ENCODE measurements at regions not wholly inside any gene's neighbourhood (a gene's known extent, or its start where the extent isn't known, plus 50 kb on each side); places are given as distances from the start of the nearest gene placed in this dataset.

- Mint-ChIP-seq H3K9me3 (peaks cover 24% of the 10 kb centered on the region), H3K27ac (no peak overlapping the region), H3K27me3 (ENCODE audit: low read depth) (no peaks in the 10 kb centered on the region), H3K36me3 (peaks cover 24% of the 10 kb centered on the region), H3K4me1 (no peaks in the 10 kb centered on the region), H3K4me3 (no peak overlapping the region)
- DNase-seq (ENCODE audit: low spot score): no peak
- ChIA-PET CTCF (no interaction called here), POLR2A (no interaction called here)
- TF ChIP-seq SOX15 (CRISPR knock-in tag; IDR thresholded peaks at IDR 0.05) (no peak), ZNF232 (CRISPR knock-in tag; IDR thresholded peaks at IDR 0.05) (no peak), JUN (CRISPR knock-in tag; IDR thresholded peaks at IDR 0.05) (no peak), NFYB (CRISPR knock-in tag; conservative IDR thresholded peaks at IDR 0.05; ENCODE audit: low read depth) (no peak), ZNF219 (CRISPR knock-in tag; IDR thresholded peaks at IDR 0.05; ENCODE audit: borderline replicate concordance) (no peak), TEAD1 (CRISPR knock-in tag; IDR thresholded peaks at IDR 0.05) (no peak), HMGA2 (CRISPR knock-in tag; IDR thresholded peaks at IDR 0.05) (no peak), GABPB1 (CRISPR knock-in tag; IDR thresholded peaks at IDR 0.05) (no peak), ZNF671 (CRISPR knock-in tag; IDR thresholded peaks at IDR 0.05) (no peak), ZSCAN18 (CRISPR knock-in tag; IDR thresholded peaks at IDR 0.05) (no peak), ZBTB43 (CRISPR knock-in tag; IDR thresholded peaks at IDR 0.05) (no peak), ZNF138 (CRISPR knock-in tag; conservative IDR thresholded peaks at IDR 0.05) (no peak), AR (CRISPR knock-in tag; IDR thresholded peaks at IDR 0.05) (no peak), ZNF423 (CRISPR knock-in tag; IDR thresholded peaks at IDR 0.05) (no peak), CDX4 (CRISPR knock-in tag; IDR thresholded peaks at IDR 0.05; ENCODE audit: borderline replicate concordance) (no peak), MXD4 (CRISPR knock-in tag; IDR thresholded peaks at IDR 0.05; ENCODE audit: borderline replicate concordance) (no peak), GRHL2 (CRISPR knock-in tag; IDR thresholded peaks at IDR 0.05; ENCODE audit: insufficient replicate concordance, severe bottlenecking) (no peak), OVOL2 (CRISPR knock-in tag; IDR thresholded peaks at IDR 0.05; ENCODE audit: borderline replicate concordance) (no peak)
- no peak for ATAC-seq
Measured at GRCh38 chrX:63979480-63979879, 194.5 kb upstream of the ARHGEF9 start.

GRCh38 chrX:63967551-63967950 lies 182.5 kb upstream of the ARHGEF9 start:
- ATAC-seq (no peak), DNase-seq (ENCODE audit: low spot score) (no peak)
- H3K27me3 Mint-ChIP-seq (ENCODE audit: low read depth): no peaks in the 10 kb centered on the region
- H3K4me3 Mint-ChIP-seq: no peak overlapping the region
- ChIA-PET POLR2A (no interaction called here), CTCF (no interaction called here)
- peaks cover 6% of the 10 kb centered on the region; the same call in 1 of the 2 replicates for H3K4me1 Mint-ChIP-seq
- peaks cover 3% of the 10 kb centered on the region; the same call in 1 of the 2 replicates for H3K9me3 Mint-ChIP-seq
- H3K27ac Mint-ChIP-seq: no peak overlapping the region
- no peaks in the 10 kb centered on the region for H3K36me3 Mint-ChIP-seq
- TF ChIP-seq CREB1 (CRISPR knock-in tag; IDR thresholded peaks at IDR 0.05) (no peak), FOXP1 (CRISPR knock-in tag; IDR thresholded peaks at IDR 0.05; ENCODE audit: borderline replicate concordance) (no peak), ZNF423 (CRISPR knock-in tag; IDR thresholded peaks at IDR 0.05) (no peak), FOXP4 (CRISPR knock-in tag; IDR thresholded peaks at IDR 0.05) (no peak), FOXK1 (CRISPR knock-in tag; IDR thresholded peaks at IDR 0.05) (no peak), AR (CRISPR knock-in tag; IDR thresholded peaks at IDR 0.05) (no peak), GABPB1 (CRISPR knock-in tag; IDR thresholded peaks at IDR 0.05) (no peak), ZNF138 (CRISPR knock-in tag; conservative IDR thresholded peaks at IDR 0.05) (no peak), NFE2L1 (CRISPR knock-in tag; IDR thresholded peaks at IDR 0.05) (no peak)

All from WTC11 (cell line).